BLaER1 (cell line): ENCODE measurements at regions not wholly inside any gene's neighbourhood (a gene's known extent, or its start where the extent isn't known, plus 50 kb on each side); places are given as distances from the start of the nearest gene placed in this dataset.

Source experiments
- H3K27ac ChIP-seq: shearing (Covaris generic); formaldehyde crosslinking; 2 replicates; pipeline ENCODE4 v1.8.1; 2022
- H3K27me3 ChIP-seq: shearing (Covaris generic); formaldehyde crosslinking; 2 replicates; pipeline ENCODE4 v1.8.1; 2022
- H3K36me3 ChIP-seq: shearing (Covaris generic); formaldehyde crosslinking; 2 replicates; pipeline ENCODE4 v1.8.1; 2022
- H3K4me1 ChIP-seq: shearing (Covaris generic); formaldehyde crosslinking; 2 replicates; pipeline ENCODE4 v1.8.1; 2022
- H3K4me2 ChIP-seq: shearing (Covaris generic); formaldehyde crosslinking; 2 replicates; pipeline ENCODE4 v1.8.1; 2022
- H3K4me3 ChIP-seq: shearing (Covaris generic); formaldehyde crosslinking; 2 replicates; pipeline ENCODE4 v1.8.1; 2022
- H3K9ac ChIP-seq: shearing (Covaris generic); formaldehyde crosslinking; 2 replicates; pipeline ENCODE4 v1.8.1; 2022
- H3K9me3 ChIP-seq: shearing (Covaris generic); formaldehyde crosslinking; 2 replicates; pipeline ENCODE4 v1.8.1; 2022
- H4K20me1 ChIP-seq: shearing (Covaris generic); formaldehyde crosslinking; 2 replicates; pipeline ENCODE4 v1.8.1; 2022
- Cebpa-rat ChIP-seq: shearing (Covaris generic); IDR thresholded peaks from 2 replicates; pipeline ENCODE4 v1.8.1; 2022

DNA sequence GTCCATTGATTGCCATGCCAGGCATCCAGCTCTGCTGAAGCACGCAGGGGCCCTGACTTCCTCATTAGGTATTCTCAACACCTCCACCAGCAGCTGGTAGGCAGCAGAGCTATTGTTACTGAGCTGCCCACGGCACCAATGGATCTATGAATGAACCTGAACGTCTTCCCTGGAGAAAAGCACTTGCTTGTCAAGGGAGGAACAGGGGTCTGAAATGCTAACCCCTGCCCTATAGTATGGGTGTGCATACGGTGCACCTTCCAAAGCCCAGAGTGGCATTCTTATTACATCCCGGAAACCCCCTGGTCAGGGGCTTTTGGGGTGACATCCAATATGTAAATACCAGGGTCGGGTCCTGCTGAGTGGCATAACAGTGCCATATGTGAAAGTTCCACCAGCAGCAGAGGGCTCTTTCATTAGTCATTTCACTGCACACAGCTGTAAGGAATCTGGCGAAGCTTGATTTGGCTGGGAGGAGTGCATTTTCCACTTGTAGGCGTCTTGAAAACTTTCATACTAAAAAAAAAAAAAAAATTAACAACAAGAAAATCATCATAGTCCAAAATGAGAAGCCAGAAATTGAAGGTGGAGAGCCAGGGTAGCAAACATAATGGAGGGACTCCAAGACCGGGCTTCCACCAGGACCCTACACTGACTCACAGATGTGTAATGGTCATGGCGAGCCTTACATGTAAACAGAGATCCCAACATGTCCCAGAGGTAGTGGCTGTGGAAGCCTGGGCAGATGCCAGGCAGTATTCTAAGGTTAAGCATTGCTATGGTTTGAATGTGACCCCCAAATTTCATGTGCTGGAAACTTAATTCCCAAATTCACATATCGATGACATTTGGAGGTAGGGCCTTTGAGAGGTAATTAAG, 58.8 kb upstream of the PRDX6 start:
- Histone ChIP-seq H3K9ac (no peak overlapping the region), H3K4me2 (no peak overlapping the region), H3K36me3 (peaks cover 5% of the 10 kb centered on the region; the same call in 1 of the 2 replicates), H4K20me1 (no peaks in the 10 kb centered on the region), H3K4me1 (peaks cover 24% of the 10 kb centered on the region), H3K27ac (no peak overlapping the region), H3K27me3 (no peaks in the 10 kb centered on the region), H3K4me3 (no peak overlapping the region), H3K9me3 (no peaks in the 10 kb centered on the region)
- no peak for TF ChIP-seq Cebpa-rat

GRCh38 chr1:173420330-173420806, 56.8 kb upstream of the PRDX6 start:
- Histone ChIP-seq H3K4me1 (peaks cover 11% of the 10 kb centered on the region), H3K36me3 (peaks cover 5% of the 10 kb centered on the region; the same call in 1 of the 2 replicates), H3K27me3 (no peaks in the 10 kb centered on the region), H4K20me1 (no peaks in the 10 kb centered on the region), H3K9me3 (no peaks in the 10 kb centered on the region), H3K4me3 (no peak overlapping the region), H3K27ac (no peak overlapping the region), H3K9ac (no peak overlapping the region; the same call in 1 of the 2 replicates), H3K4me2 (no peak overlapping the region)
- TF ChIP-seq Cebpa-rat: no peak

- no peaks in the 10 kb centered on the region for H4K20me1 ChIP-seq
- no peak overlapping the region for H3K4me3 ChIP-seq
- H3K27me3 ChIP-seq: no peaks in the 10 kb centered on the region
- no peak overlapping the region for H3K4me2 ChIP-seq
- H3K9ac ChIP-seq: no peak overlapping the region
- no peaks in the 10 kb centered on the region for H3K9me3 ChIP-seq
- H3K4me1 ChIP-seq: peaks cover 4% of the 10 kb centered on the region; the same call in 1 of the 2 replicates
- H3K36me3 ChIP-seq: peaks cover 5% of the 10 kb centered on the region; the same call in 1 of the 2 replicates
- no peak overlapping the region for H3K27ac ChIP-seq
- TF ChIP-seq Cebpa-rat: no peak
These were observed 55.8 kb upstream of the PRDX6 start for GRCh38 chr1:173421286-173421685.

GRCh38 chr1:173421789-173422188, 55.3 kb upstream of the PRDX6 start:
- Histone ChIP-seq H3K9ac (no peak overlapping the region), H3K9me3 (no peaks in the 10 kb centered on the region), H3K4me3 (no peak overlapping the region), H4K20me1 (no peaks in the 10 kb centered on the region), H3K27ac (no peak overlapping the region), H3K4me2 (no peak overlapping the region), H3K36me3 (peaks cover 5% of the 10 kb centered on the region; the same call in 1 of the 2 replicates), H3K27me3 (no peaks in the 10 kb centered on the region), H3K4me1 (peaks cover 4% of the 10 kb centered on the region; the same call in 1 of the 2 replicates)
- TF ChIP-seq Cebpa-rat: no peak

DNA sequence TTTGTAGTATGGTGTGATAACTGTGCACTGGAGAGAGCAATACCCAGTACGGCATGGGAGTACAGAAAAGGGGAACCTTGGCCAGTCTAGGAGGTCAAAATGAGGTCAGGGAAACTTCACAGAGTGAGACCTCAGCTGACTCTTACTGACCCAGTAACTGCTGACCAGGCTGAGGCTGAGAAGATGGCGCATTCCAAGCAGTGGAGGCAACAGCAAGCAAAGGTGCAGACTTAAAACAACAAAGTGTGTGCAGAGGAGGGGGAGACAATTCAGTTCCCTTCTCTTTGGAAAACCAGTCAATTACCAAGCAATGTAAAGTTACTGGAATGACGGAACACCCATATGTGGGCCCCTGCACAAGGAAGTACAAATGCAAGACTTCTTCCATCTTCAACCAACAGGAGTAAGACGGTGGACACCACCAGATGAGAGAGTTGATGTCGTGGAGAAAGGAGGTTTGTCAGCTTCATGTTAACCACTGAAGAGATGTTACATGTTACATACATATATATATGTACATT, 54.6 kb upstream of the PRDX6 start:
- no peak overlapping the region for H3K27ac ChIP-seq
- H3K4me2 ChIP-seq: no peak overlapping the region
- no peaks in the 10 kb centered on the region for H3K27me3 ChIP-seq
- H3K9me3 ChIP-seq: no peaks in the 10 kb centered on the region
- H3K9ac ChIP-seq: no peak overlapping the region
- no peaks in the 10 kb centered on the region for H4K20me1 ChIP-seq
- peaks cover 4% of the 10 kb centered on the region; the same call in 1 of the 2 replicates for H3K4me1 ChIP-seq
- H3K4me3 ChIP-seq: no peak overlapping the region
- peaks cover 5% of the 10 kb centered on the region; the same call in 1 of the 2 replicates for H3K36me3 ChIP-seq
- no peak for TF ChIP-seq Cebpa-rat

DNA sequence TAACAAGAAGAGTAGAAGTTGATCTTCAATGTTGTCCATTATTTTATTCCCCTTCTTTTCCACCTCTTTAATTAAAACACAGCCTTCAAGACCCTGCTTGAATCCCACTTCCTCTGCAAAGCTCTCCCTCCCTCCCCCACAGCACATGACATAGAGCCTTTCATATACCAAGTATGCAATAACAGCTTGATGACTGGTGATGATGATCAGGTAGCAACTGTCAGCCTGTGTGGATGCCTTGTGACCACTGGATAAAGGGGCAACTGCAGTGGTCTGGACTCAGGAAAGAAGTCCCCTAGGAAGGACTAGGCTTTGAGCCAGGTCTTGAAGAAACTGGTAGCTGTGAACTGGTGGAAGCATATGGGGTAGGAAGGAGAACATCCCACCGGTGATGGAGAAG, 53.8 kb upstream of the PRDX6 start:
- no peak for TF ChIP-seq Cebpa-rat
- no peak overlapping the region for H3K27ac ChIP-seq
- no peak overlapping the region for H3K4me2 ChIP-seq
- H3K36me3 ChIP-seq: 0 out of 2 replicates have a peak, but pooled peaks cover 1% of the 10 kb centered on the region
- no peaks in the 10 kb centered on the region for H4K20me1 ChIP-seq
- no peak overlapping the region for H3K9ac ChIP-seq
- no peak overlapping the region for H3K4me3 ChIP-seq
- no peaks in the 10 kb centered on the region for H3K27me3 ChIP-seq
- no peaks in the 10 kb centered on the region for H3K9me3 ChIP-seq
- peaks cover 4% of the 10 kb centered on the region; the same call in 1 of the 2 replicates for H3K4me1 ChIP-seq

DNA sequence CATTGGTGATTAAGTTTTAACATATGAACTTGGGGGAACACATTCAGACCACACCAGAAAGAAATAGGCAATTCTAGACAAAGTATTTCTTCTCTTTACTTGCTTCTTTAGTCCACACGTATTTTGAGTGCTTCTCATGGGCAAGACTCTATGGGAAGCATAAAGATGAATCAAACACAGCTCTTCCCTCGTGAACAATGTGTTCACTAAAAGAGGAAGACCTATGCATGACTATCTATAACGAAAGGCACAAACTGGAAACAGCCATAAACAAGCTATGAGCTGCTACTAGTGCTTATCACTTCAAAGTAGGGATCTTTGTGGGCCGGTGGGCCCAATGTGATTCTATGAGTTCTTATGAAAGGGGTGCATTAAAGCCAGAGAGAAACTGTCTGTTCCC, 53.0 kb upstream of the PRDX6 start:
- Histone ChIP-seq H3K9me3 (no peaks in the 10 kb centered on the region), H3K27ac (no peak overlapping the region), H3K27me3 (no peaks in the 10 kb centered on the region), H3K36me3 (no peaks in the 10 kb centered on the region), H3K4me1 (peaks cover 11% of the 10 kb centered on the region), H3K4me2 (no peak overlapping the region), H4K20me1 (no peaks in the 10 kb centered on the region), H3K9ac (no peak overlapping the region), H3K4me3 (no peak overlapping the region)
- no peak for TF ChIP-seq Cebpa-rat

- Histone ChIP-seq H3K4me3 (no peak overlapping the region), H3K4me2 (no peak overlapping the region), H3K27ac (no peak overlapping the region), H3K36me3 (no peaks in the 10 kb centered on the region), H3K9ac (no peak overlapping the region), H4K20me1 (no peaks in the 10 kb centered on the region), H3K9me3 (no peaks in the 10 kb centered on the region), H3K4me1 (peaks cover 18% of the 10 kb centered on the region), H3K27me3 (no peaks in the 10 kb centered on the region)
- TF ChIP-seq Cebpa-rat: no peak
These were observed 52.2 kb upstream of the PRDX6 start for GRCh38 chr1:173424782-173425407.

GRCh38 chr1:173426057-173426456, 51.1 kb upstream of the PRDX6 start:
- Histone ChIP-seq H3K27ac (no peak overlapping the region), H3K27me3 (no peaks in the 10 kb centered on the region), H3K4me1 (peaks cover 30% of the 10 kb centered on the region), H3K36me3 (no peaks in the 10 kb centered on the region), H3K9me3 (no peaks in the 10 kb centered on the region), H3K9ac (no peak overlapping the region), H4K20me1 (no peaks in the 10 kb centered on the region), H3K4me3 (no peak overlapping the region), H3K4me2 (no peak overlapping the region)
- no peak for TF ChIP-seq Cebpa-rat
